ENCODE measurements at regions not wholly inside any gene's neighbourhood (a gene's known extent, or its start where the extent isn't known, plus 50 kb on each side); places are given as distances from the start of the nearest gene placed in this dataset.

GRCh38 chr9:89234205-89235067 is 55.8 kb upstream of the SHC3 start:
- peak in 1 of 2 donors; percentile 1 for DNase-seq

DNA sequence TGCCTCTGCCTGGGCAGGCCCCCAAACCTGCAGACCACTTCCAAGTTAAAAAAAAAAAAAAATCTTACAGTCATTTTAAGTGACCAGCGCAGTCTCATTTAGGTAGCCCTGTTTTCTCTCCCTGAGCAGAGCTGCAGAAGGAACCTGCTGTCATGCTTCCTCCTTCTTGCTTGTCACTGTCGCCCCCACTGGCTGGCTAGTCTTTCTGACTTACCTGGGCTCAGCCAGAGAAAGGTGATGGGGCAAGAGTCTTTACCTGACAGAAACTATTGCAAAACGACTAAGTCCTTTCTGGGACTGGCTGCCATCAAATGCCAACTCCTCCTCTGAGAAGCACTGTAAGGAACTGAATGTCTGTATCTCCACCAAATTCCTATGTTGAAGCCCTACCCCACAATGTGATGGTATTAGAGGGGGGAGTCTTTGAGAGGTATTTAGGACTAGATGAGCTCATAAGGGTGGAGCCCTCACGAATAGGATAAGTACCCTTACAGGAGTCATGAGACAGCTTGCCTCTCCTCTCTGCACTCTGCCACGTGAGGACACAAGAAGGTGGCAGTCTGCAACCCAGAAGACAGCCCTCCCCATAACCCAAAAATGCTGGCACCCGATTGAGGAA is 58.4 kb upstream of the SHC3 start:
- no peak for DNase-seq

GRCh38 chr9:89238424-89238823 is 59.8 kb upstream of the SHC3 start:
- no peak for DNase-seq

DNA sequence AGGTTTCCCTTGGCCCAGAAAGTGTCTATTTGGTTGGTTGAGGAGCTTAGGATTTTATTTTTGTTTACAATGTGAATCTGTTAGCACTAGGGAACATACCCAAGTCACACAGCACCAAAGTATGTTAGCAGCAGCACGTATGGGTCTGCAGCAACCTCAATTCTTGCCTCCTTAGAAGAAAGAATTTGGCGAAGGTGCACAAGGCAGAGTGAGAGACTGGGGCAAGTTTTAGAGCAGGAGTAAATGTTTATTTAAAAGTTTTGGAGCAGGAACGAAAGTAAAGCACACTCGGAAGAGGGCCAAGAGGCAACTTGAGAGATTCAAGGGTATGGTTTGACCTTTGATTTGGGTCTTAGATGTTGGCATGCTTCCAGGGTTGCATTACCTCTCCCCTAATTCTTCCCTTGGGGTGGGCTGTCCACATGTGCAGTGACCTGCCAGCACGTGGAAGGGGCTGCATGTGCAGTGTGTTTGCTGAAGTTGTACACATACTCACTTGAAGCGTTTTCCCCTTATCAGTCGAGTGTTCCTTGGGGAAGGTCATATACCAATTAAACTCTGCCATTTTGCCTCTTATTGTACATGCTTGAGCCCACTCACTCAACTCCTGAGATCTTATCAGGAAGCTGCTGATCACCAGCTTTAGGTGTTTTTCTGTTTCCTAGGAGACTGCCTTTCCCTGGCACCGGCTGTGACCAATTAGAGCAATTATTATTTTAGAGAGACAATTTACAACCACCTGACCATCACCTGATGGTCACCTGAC is 64.9 kb upstream of the SHC3 start:
- DNase-seq, result no peak

GRCh38 chr9:89246840-89247239 is 64.2 kb upstream of the CKS2 start:
- DNase-seq, result no peak

GRCh38 chr9:89247431-89248353 is 63.3 kb upstream of the CKS2 start:
- DNase-seq, result no peak

GRCh38 chr9:89249001-89249400 is 62.0 kb upstream of the CKS2 start:
- DNase-seq, result no peak

- DNase-seq, result no peak
Measured at GRCh38 chr9:89252651-89253267, 58.2 kb upstream of the CKS2 start.

- no peak for DNase-seq
Measured at GRCh38 chr9:89254058-89254772, 56.8 kb upstream of the CKS2 start.

DNA sequence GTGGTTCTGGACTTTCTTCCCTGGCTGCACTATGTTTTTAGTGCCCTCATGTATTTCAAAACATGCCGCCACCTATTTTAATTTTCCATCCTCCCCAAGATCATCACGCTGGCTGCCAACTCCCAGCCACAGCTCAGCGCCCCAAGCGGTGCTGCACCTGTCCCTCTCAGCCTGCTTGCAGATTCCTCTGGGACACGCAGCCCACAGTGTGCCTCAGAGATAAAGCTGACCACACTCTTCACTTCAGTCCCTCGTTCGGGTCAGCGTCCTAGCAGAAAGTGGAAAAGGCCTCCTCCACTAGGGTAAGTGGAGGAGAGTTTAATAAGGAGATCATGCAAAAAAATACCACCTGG is 56.2 kb upstream of the CKS2 start:
- DNase-seq, result no peak

GRCh38 chr9:89256225-89256624 is 54.8 kb upstream of the CKS2 start:
- DNase-seq, result no peak

- DNase-seq, result no peak
Measured at GRCh38 chr9:89256642-89257041, 54.4 kb upstream of the CKS2 start.

GRCh38 chr9:89260525-89260924 is 50.5 kb upstream of the CKS2 start:
- DNase-seq, result no peak
